GM23338 (cell line): ENCODE measurements at regions not wholly inside any gene's neighbourhood (a gene's known extent, or its start where the extent isn't known, plus 50 kb on each side); places are given as distances from the start of the nearest gene placed in this dataset.

Source experiments
- ATAC-seq: fragments of 200-7000 bp; cut with Tn5 transposase; 3 replicates; pipeline ENCODE4 v1.9.1; 2020
- DNase-seq: peaks from one replicate; pipeline ENCODE4 v3.0.0-alpha.2; 2015; ENCODE audit warnings: low spot score
- H2AFZ ChIP-seq: fragments of 200-600 bp; sonication (generic); 2 replicates; pipeline ENCODE4 v1.8.0; 2016; ENCODE audit warnings: antibody characterized with exemption, mild to moderate bottlenecking, moderate library complexity
- H3F3A ChIP-seq: fragments of 200-600 bp; sonication (generic); replicated peaks from 2 replicates; pipeline ENCODE4 v1.8.0; 2017; ENCODE audit warnings: antibody characterized with exemption, mixed run types, low read depth
- H3K27ac ChIP-seq: fragments of 200-600 bp; sonication (generic); 2 replicates; pipeline ENCODE4 v1.6.1; 2016; ENCODE audit warnings: low read depth
- H3K27me3 ChIP-seq: fragments of 200-600 bp; sonication (generic); 2 replicates; pipeline ENCODE4 v1.8.0; 2016; ENCODE audit warnings: mild to moderate bottlenecking, mixed run types, moderate library complexity; ENCODE audit not compliant: insufficient read depth
- H3K36me3 ChIP-seq: fragments of 200-600 bp; sonication (generic); 2 replicates; pipeline ENCODE4 v1.8.0; 2016; ENCODE audit warnings: mild to moderate bottlenecking; ENCODE audit not compliant: insufficient read depth
- H3K4me1 ChIP-seq: fragments of 200-600 bp; sonication (generic); 2 replicates; pipeline ENCODE4 v1.8.0; 2016; ENCODE audit warnings: mild to moderate bottlenecking, moderate library complexity; ENCODE audit not compliant: insufficient read depth
- H3K4me2 ChIP-seq: fragments of 200-600 bp; sonication (generic); 2 replicates; pipeline ENCODE4 v1.7.1; 2017; ENCODE audit warnings: mixed run types
- H3K4me3 ChIP-seq: fragments of 200-600 bp; sonication (generic); 2 replicates; pipeline ENCODE4 v1.6.1; 2016; ENCODE audit warnings: mixed run types
- H3K79me2 ChIP-seq: fragments of 200-600 bp; sonication (generic); replicated peaks from 2 replicates; pipeline ENCODE4 v1.8.0; 2017; ENCODE audit warnings: mild to moderate bottlenecking; ENCODE audit not compliant: insufficient read depth
- H3K9me2 ChIP-seq: fragments of 200-600 bp; sonication (generic); 2 replicates; pipeline ENCODE4 v1.8.0; 2017; ENCODE audit not compliant: insufficient read depth
- H4K20me1 ChIP-seq: fragments of 200-600 bp; sonication (generic); replicated peaks from 2 replicates; pipeline ENCODE4 v1.8.0; 2017; ENCODE audit warnings: mild to moderate bottlenecking; ENCODE audit not compliant: insufficient read depth
- H3K27ac Mint-ChIP-seq: 2 replicates; pipeline ENCODE4 v1.8.0; 2020; ENCODE audit warnings: inconsistent platforms, mild to moderate bottlenecking, moderate library complexity, mixed read lengths
- H3K27me3 Mint-ChIP-seq: 3 replicates; pipeline ENCODE4 v1.8.0; 2022; ENCODE audit warnings: low read depth, mild to moderate bottlenecking, moderate library complexity, mixed read lengths, inconsistent platforms; ENCODE audit not compliant: insufficient read depth, poor library complexity
- H3K36me3 Mint-ChIP-seq: 3 replicates; pipeline ENCODE4 v1.8.0; 2021; ENCODE audit warnings: low read depth, mild to moderate bottlenecking, inconsistent platforms, moderate library complexity, mixed read lengths
- H3K4me1 Mint-ChIP-seq: 3 replicates; pipeline ENCODE4 v1.8.0; 2020; ENCODE audit warnings: mild to moderate bottlenecking, inconsistent platforms, mixed read lengths
- H3K4me3 Mint-ChIP-seq: 3 replicates; pipeline ENCODE4 v1.8.0; 2021; ENCODE audit warnings: moderate library complexity, mild to moderate bottlenecking, inconsistent platforms, mixed read lengths
- H3K9me3 Mint-ChIP-seq: 3 replicates; pipeline ENCODE4 v1.8.0; 2020; ENCODE audit warnings: moderate library complexity, mild to moderate bottlenecking, inconsistent platforms, mixed read lengths
- CREB1 ChIP-seq: fragments of 250-450 bp; sonication (Bioruptor Pico); IDR thresholded peaks from 2 replicates; pipeline ENCODE4 v1.5.0; 2020; ENCODE audit warnings: low read depth, mild to moderate bottlenecking, moderate library complexity
- JUNB ChIP-seq: IDR thresholded peaks from one replicate; pipeline ENCODE4 v1.6.1; 2016; ENCODE audit warnings: antibody characterized with exemption; ENCODE audit not compliant: unreplicated experiment
- POLR2AphosphoS5 ChIP-seq: IDR thresholded peaks from 2 replicates; pipeline ENCODE4 v1.6.1; 2016; ENCODE audit warnings: antibody characterized with exemption, low read depth
- STAT1 ChIP-seq: IDR thresholded peaks from one replicate; pipeline ENCODE4 v1.6.1; 2016; ENCODE audit warnings: antibody characterized with exemption; ENCODE audit not compliant: unreplicated experiment
- ZNF462 ChIP-seq: fragments of 250-450 bp; sonication (Bioruptor Pico); IDR thresholded peaks from 2 replicates; pipeline ENCODE4 v1.5.0; 2020; ENCODE audit warnings: mild to moderate bottlenecking, moderate library complexity

- TF ChIP-seq ZNF462 (CRISPR knock-in tag) = no peak
- TF ChIP-seq STAT1 = no peak
- no peak for TF ChIP-seq CREB1
Observed at GRCh38 chr1:55593298-55593697, 378.1 kb upstream of the USP24 start (continued).

GRCh38 chr1:55592122-55592521, 377.0 kb upstream of the USP24 start:
- Histone ChIP-seq H3K4me2 (no peak overlapping the region), H3K27me3 (no peaks in the 10 kb centered on the region), H2AFZ (no peak overlapping the region), H4K20me1 (no peaks in the 10 kb centered on the region), H3K4me3 (no peak overlapping the region), H3K79me2 (no peaks in the 10 kb centered on the region), H3K36me3 (no peaks in the 10 kb centered on the region), H3F3A (no peaks in the 10 kb centered on the region), H3K4me1 (no peaks in the 10 kb centered on the region), H3K27ac (no peak overlapping the region), H3K9me2 (peaks cover 9% of the 10 kb centered on the region; the same call in 1 of the 2 replicates)
- Mint-ChIP-seq H3K27ac (no peak overlapping the region), H3K9me3 (no peaks in the 10 kb centered on the region), H3K4me1 (peaks cover 2% of the 10 kb centered on the region; the same call in 2 of the 3 replicates), H3K27me3 (peaks cover 3% of the 10 kb centered on the region), H3K36me3 (no peaks in the 10 kb centered on the region), H3K4me3 (no peak overlapping the region)
- ATAC-seq (no peak), DNase-seq (no peak)
- TF ChIP-seq POLR2AphosphoS5 = no peak
- no peak for TF ChIP-seq JUNB
